ENCODE measurements at regions not wholly inside any gene's neighbourhood (a gene's known extent, or its start where the extent isn't known, plus 50 kb on each side); places are given as distances from the start of the nearest gene placed in this dataset.

GRCh38 chr1:59233444-59233843, 63.5 kb upstream of the FGGY start:
- TF ChIP-seq CTCF (conservative IDR thresholded peaks at IDR 0.05; ENCODE audit: low read length) (no peak), EZH2phosphoT487 (IDR thresholded peaks at IDR 0.05; ENCODE audit: borderline replicate concordance) (no peak)

All from Loucy (cell line).